HCT116 (cell line): ENCODE measurements at regions not wholly inside any gene's neighbourhood (a gene's known extent, or its start where the extent isn't known, plus 50 kb on each side); places are given as distances from the start of the nearest gene placed in this dataset.

Experiments used
- ATAC-seq: fragments of 200-7000 bp; cut with Tn5 transposase; 2 replicates; pipeline ENCODE4 v1.9.1; 2020; ENCODE audit warnings: mild to moderate bottlenecking, moderate library complexity
- BruUV-seq: library from RNA; stranded (reverse); fragments of 400-500 nt; replicated peaks from 2 replicates; lab custom pipeline; 2021; lab: Mats Ljungman, UMichigan
- CTCF ChIA-PET: fragments of 300-600 bp; sonication (Branson Sonifier 250); formaldehyde crosslinking; loops from one replicate; lab custom pipeline; 2021; ENCODE audit warnings: antibody characterized with exemption; lab: Charles Lee
- POLR2A ChIA-PET: fragments of 300-600, 350-600 bp; sonication (Branson Sonifier 250); formaldehyde crosslinking; loops from one replicate; lab custom pipeline; 2021; ENCODE audit warnings: antibody characterized with exemption; lab: Charles Lee
- RAD21 ChIA-PET, 2 experiments: fragments of 300-600 bp; sonication (Branson Sonifier 250); formaldehyde crosslinking; loops; one replicate each; lab custom pipeline; 2023; ENCODE audit warnings: low total read pairs in 2 of 2; ENCODE audit not compliant: uncharacterized antibody in 2 of 2, unreplicated experiment in 2 of 2, low non-redundant PET in 1 of 2; lab: Charles Lee
- DNase-seq: peaks from one replicate; pipeline ENCODE4 v3.0.0-alpha.2; 2010; ENCODE audit warnings: low read depth, low spot score
- H2AFZ ChIP-seq: fragments of 200-600 bp; shearing (Covaris generic), sonication (generic); 2 replicates; pipeline ENCODE4 v1.6.1; 2017; ENCODE audit warnings: low read depth, mixed run types, mixed read lengths, antibody characterized with exemption, low read length; ENCODE audit not compliant: poor library complexity, severe bottlenecking
- H3K27ac ChIP-seq: 2 replicates; pipeline ENCODE4 v1.5.1; 2012; ENCODE audit warnings: low read depth, low read length
- H3K27me3 ChIP-seq: fragments of 200-600 bp; sonication (generic); 2 replicates; pipeline ENCODE4 v1.6.1; 2016; ENCODE audit warnings: mixed run types, low read length, mixed read lengths; ENCODE audit not compliant: insufficient read depth
- H3K36me3 ChIP-seq, 2 experiments: fragments of 200-500 bp in 1 of 2; fragments of 200-600 bp in 1 of 2; sonication (Bioruptor generic) in 1 of 2; sonication (generic) in 1 of 2; 2 replicates each; pipeline versions ENCODE4 v1.5.1 to v1.6.1; 2014 to 2016; ENCODE audit warnings: low read length in 2 of 2, inconsistent platforms in 1 of 2, mixed read lengths in 1 of 2, mixed run types in 1 of 2; ENCODE audit not compliant: insufficient read depth in 2 of 2, control insufficient read depth in 1 of 2
- H3K4me1 ChIP-seq, 2 experiments: fragments of 200-600 bp in 1 of 2; sonication (generic) in 1 of 2; 2 replicates each; pipeline versions ENCODE4 v1.5.1 to v1.6.1; 2012 to 2017; ENCODE audit warnings: low read length in 2 of 2, inconsistent platforms in 1 of 2, mild to moderate bottlenecking in 1 of 2, mixed read lengths in 1 of 2, mixed run types in 1 of 2, moderate library complexity in 1 of 2; ENCODE audit not compliant: insufficient read depth in 2 of 2, control insufficient read depth in 1 of 2
- H3K4me2 ChIP-seq: fragments of 200-600 bp; sonication (generic); 2 replicates; pipeline ENCODE4 v1.6.1; 2017; ENCODE audit warnings: mixed run types, low read length, mixed read lengths
- H3K4me3 ChIP-seq, 2 experiments: fragments of 200-600 bp in 1 of 2; sonication (generic) in 1 of 2; replicated peaks in 1 of 2; 2 replicates each; pipeline ENCODE4 v1.5.1; 2011 to 2016; ENCODE audit warnings: low read length in 2 of 2, control low read depth in 1 of 2, low read depth in 1 of 2, mild to moderate bottlenecking in 1 of 2, mixed read lengths in 1 of 2, mixed run types in 1 of 2
- H3K79me2 ChIP-seq: fragments of 200-600 bp; sonication (generic); 2 replicates; pipeline ENCODE4 v1.6.1; 2017; ENCODE audit warnings: mild to moderate bottlenecking, mixed run types, low read length, moderate library complexity, mixed read lengths; ENCODE audit not compliant: insufficient read depth
- H3K9ac ChIP-seq: fragments of 200-600 bp; sonication (generic); 2 replicates; pipeline ENCODE4 v1.6.1; 2016; ENCODE audit warnings: low read length, mixed read lengths
- H3K9me2 ChIP-seq: fragments of 200-600 bp; sonication (generic), shearing (Covaris generic); 2 replicates; pipeline ENCODE4 v1.6.1; 2017; ENCODE audit warnings: mixed run types, mild to moderate bottlenecking, moderate library complexity; ENCODE audit not compliant: insufficient read depth
- H3K9me3 ChIP-seq, 2 experiments: fragments of 200-500 bp in 1 of 2; fragments of 200-600 bp in 1 of 2; sonication (Bioruptor generic) in 1 of 2; sonication (generic) in 1 of 2; 2 replicates each; pipeline ENCODE4 v1.6.1; 2014 to 2017; ENCODE audit warnings: low read length in 2 of 2, mixed read lengths in 2 of 2, inconsistent platforms in 1 of 2, low read depth in 1 of 2, mild to moderate bottlenecking in 1 of 2, mixed run types in 1 of 2, moderate library complexity in 1 of 2; ENCODE audit not compliant: control insufficient read depth in 1 of 2, insufficient read depth in 1 of 2
- H4K20me1 ChIP-seq: fragments of 200-600 bp; sonication (generic), shearing (Covaris generic); 2 replicates; pipeline ENCODE4 v1.6.1; 2017; ENCODE audit warnings: mixed run types, mild to moderate bottlenecking, moderate library complexity; ENCODE audit not compliant: insufficient read depth
- EGR1 ChIP-seq: IDR thresholded peaks from 2 replicates; pipeline ENCODE4 v1.6.1; 2012; ENCODE audit warnings: low read depth
- ELF1 ChIP-seq: IDR thresholded peaks from 2 replicates; pipeline ENCODE4 v1.6.1; 2012; ENCODE audit warnings: low read depth, borderline replicate concordance
- JUND ChIP-seq: IDR thresholded peaks from 2 replicates; pipeline ENCODE4 v1.6.1; 2012
- REST ChIP-seq: IDR thresholded peaks from 2 replicates; pipeline ENCODE4 v1.6.1; 2012; ENCODE audit warnings: low read depth
- SIN3A ChIP-seq: IDR thresholded peaks from 2 replicates; pipeline ENCODE4 v1.6.1; 2012; ENCODE audit warnings: low read depth
- TCF7L2 ChIP-seq: IDR thresholded peaks from 2 replicates; pipeline ENCODE4 v1.7.0; 2011; ENCODE audit warnings: borderline replicate concordance, inconsistent platforms; ENCODE audit not compliant: insufficient read depth, insufficient read length; ENCODE audit errors: extremely low read depth
- ZBTB33 ChIP-seq: IDR thresholded peaks from 2 replicates; pipeline ENCODE4 v1.6.1; 2011; ENCODE audit warnings: mild to moderate bottlenecking, low read length, moderate library complexity; ENCODE audit not compliant: insufficient replicate concordance; ENCODE audit errors: extremely low read depth
- intact Hi-C: fragments of 100-400 bp; cut with micrococcal nuclease; formaldehyde crosslinking; loops from 2 replicates; pipeline ENCODE4 v1.10.0; 2022

- H3K4me2 ChIP-seq, result no peak overlapping the region
- POLR2A ChIA-PET, result no interaction called here
- CTCF ChIA-PET, result no interaction called here
- no peaks in the 10 kb centered on the region for H3K9me3 ChIP-seq
- RAD21 ChIA-PET, result no interaction called here
- no peak overlapping the region for H3K27ac ChIP-seq
- TF ChIP-seq JUND (no peak), ELF1 (no peak), TCF7L2 (no peak), REST (no peak), ZBTB33 (no peak), EGR1 (no peak), SIN3A (no peak)
- no peaks in the 10 kb centered on the region for H3K4me1 ChIP-seq
- H4K20me1 ChIP-seq, result no peaks in the 10 kb centered on the region
- ATAC-seq, result no peak
- intact Hi-C loops, result no loop called here
- no peaks in the 10 kb centered on the region for H3K9me2 ChIP-seq
- no peaks in the 10 kb centered on the region for H3K79me2 ChIP-seq
- no peak overlapping the region for H2AFZ ChIP-seq
- no peak overlapping the region for H3K4me3 ChIP-seq
- DNase-seq, result no peak
- no peaks in the 10 kb centered on the region for H3K36me3 ChIP-seq
- H3K27me3 ChIP-seq, result no peaks in the 10 kb centered on the region; the same call in none of the 2 replicates
- no peak overlapping the region for H3K9ac ChIP-seq
- no TSS peak for BruUV-seq
These were observed 749.9 kb upstream of the HS6ST1 start for GRCh38 chr2:129068543-129068942.
